IMR-90 (cell line): ENCODE measurements at regions not wholly inside any gene's neighbourhood (a gene's known extent, or its start where the extent isn't known, plus 50 kb on each side); places are given as distances from the start of the nearest gene placed in this dataset.

Experiments
- ATAC-seq: fragments of 200-7000 bp; cut with Tn5 transposase; 2 replicates; pipeline ENCODE4 v1.9.1; 2020; ENCODE audit warnings: low read depth, mild to moderate bottlenecking, moderate library complexity
- BruUV-seq: library from RNA; stranded (reverse); fragments of 400-500 nt; replicated peaks from 2 replicates; lab custom pipeline; 2021; lab: Mats Ljungman, UMichigan
- CTCF ChIA-PET: fragments of 300-600 bp; formaldehyde crosslinking; extraction: SDS; loops from one replicate; lab custom pipeline; 2021; ENCODE audit warnings: antibody characterized with exemption; lab: Yijun Ruan, JAX
- POLR2A ChIA-PET: fragments of 300-600 bp; sonication (Branson Sonifier 250); formaldehyde crosslinking; loops from one replicate; lab custom pipeline; 2022; ENCODE audit warnings: antibody characterized with exemption; ENCODE audit not compliant: unreplicated experiment; lab: Charles Lee
- DNase-seq: peaks from one replicate; pipeline ENCODE4 v3.0.0; 2013
- H2AFZ ChIP-seq: replicated peaks from 2 replicates; pipeline ENCODE3; 2013; ENCODE audit warnings: low read length, mild to moderate bottlenecking; ENCODE audit not compliant: poor library complexity
- H2AK5ac ChIP-seq: 2 replicates; pipeline ENCODE4 v1.6.1; 2013; ENCODE audit warnings: low read depth, low read length, inconsistent platforms
- H2AK9ac ChIP-seq: replicated peaks from 2 replicates; pipeline ENCODE3; 2013; ENCODE audit warnings: mild to moderate bottlenecking, low read depth, low read length, moderate library complexity; ENCODE audit not compliant: poor library complexity
- H2BK120ac ChIP-seq: 2 replicates; pipeline ENCODE4 v1.6.1; 2013; ENCODE audit warnings: low read depth, low read length, inconsistent platforms
- H2BK15ac ChIP-seq: 3 replicates; pipeline ENCODE4 v1.6.1; 2013; ENCODE audit warnings: low read depth, low read length, inconsistent platforms
- H2BK20ac ChIP-seq: 2 replicates; pipeline ENCODE4 v1.6.1; 2013; ENCODE audit warnings: low read depth, mild to moderate bottlenecking, inconsistent platforms, low read length, moderate library complexity
- H2BK5ac ChIP-seq: 2 replicates; pipeline ENCODE4 v1.6.1; 2013; ENCODE audit warnings: mild to moderate bottlenecking, low read depth, low read length, inconsistent platforms; ENCODE audit not compliant: poor library complexity, severe bottlenecking
- H3K14ac ChIP-seq: replicated peaks from 2 replicates; pipeline ENCODE4 v1.6.1; 2013; ENCODE audit warnings: low read depth, low read length, inconsistent platforms
- H3K18ac ChIP-seq: 2 replicates; pipeline ENCODE4 v1.6.1; 2013; ENCODE audit warnings: low read depth, low read length, control low read depth
- H3K23ac ChIP-seq: 2 replicates; pipeline ENCODE4 v1.6.1; 2013; ENCODE audit warnings: low read depth, low read length, inconsistent platforms
- H3K27ac ChIP-seq: 2 replicates; pipeline ENCODE4 v1.5.1; 2013; ENCODE audit warnings: mild to moderate bottlenecking, control low read depth, low read length; ENCODE audit not compliant: insufficient read depth
- H3K27me3 ChIP-seq: 2 replicates; pipeline ENCODE4 v1.6.1; 2013; ENCODE audit warnings: low read length; ENCODE audit not compliant: control insufficient read depth, insufficient read depth
- H3K36me3 ChIP-seq: 2 replicates; pipeline ENCODE4 v1.6.1; 2013; ENCODE audit warnings: low read length, mixed read lengths; ENCODE audit not compliant: control insufficient read depth, insufficient read depth
- H3K4ac ChIP-seq: 2 replicates; pipeline ENCODE4 v1.6.1; 2013; ENCODE audit warnings: low read depth, low read length, inconsistent platforms
- H3K4me1 ChIP-seq: 2 replicates; pipeline ENCODE4 v1.6.1; 2013; ENCODE audit warnings: low read length, mixed read lengths; ENCODE audit not compliant: control insufficient read depth, insufficient read depth
- H3K4me2 ChIP-seq: 2 replicates; pipeline ENCODE4 v1.6.1; 2013; ENCODE audit warnings: low read depth, mild to moderate bottlenecking, control low read depth, low read length, moderate library complexity
- H3K4me3 ChIP-seq: 2 replicates; pipeline ENCODE4 v1.5.1; 2013; ENCODE audit warnings: low read depth, mild to moderate bottlenecking, control low read depth, low read length, moderate library complexity; ENCODE audit not compliant: insufficient read depth
- H3K56ac ChIP-seq: 2 replicates; pipeline ENCODE4 v1.6.1; 2013; ENCODE audit warnings: low read length, inconsistent platforms; ENCODE audit not compliant: insufficient read depth; ENCODE audit errors: extremely low read depth
- H3K79me1 ChIP-seq, 2 experiments: 2 replicates each; pipeline ENCODE4 v1.6.1; 2013; ENCODE audit warnings: low read length in 2 of 2, inconsistent platforms in 1 of 2, low read depth in 1 of 2
- H3K9ac ChIP-seq: 2 replicates; pipeline ENCODE4 v1.6.1; 2013; ENCODE audit warnings: low read depth, low read length, control low read depth
- H3K9me1 ChIP-seq: 2 replicates; pipeline ENCODE4 v1.6.1; 2013; ENCODE audit warnings: low read length, inconsistent platforms; ENCODE audit not compliant: insufficient read depth
- H3K9me3 ChIP-seq: 2 replicates; pipeline ENCODE4 v1.6.1; 2013; ENCODE audit warnings: low read length; ENCODE audit not compliant: control insufficient read depth, insufficient read depth
- H4K20me1 ChIP-seq: 2 replicates; pipeline ENCODE4 v1.6.1; 2013; ENCODE audit warnings: low read length, inconsistent platforms; ENCODE audit not compliant: insufficient read depth
- H4K5ac ChIP-seq: 2 replicates; pipeline ENCODE4 v1.6.1; 2013; ENCODE audit warnings: mild to moderate bottlenecking, low read depth, low read length, control low read depth
- H4K8ac ChIP-seq, 2 experiments: 2 replicates each; pipeline ENCODE4 v1.6.1; 2013; ENCODE audit warnings: low read depth in 2 of 2, low read length in 2 of 2, control low read depth in 1 of 2, inconsistent platforms in 1 of 2
- H4K91ac ChIP-seq: 2 replicates; pipeline ENCODE4 v1.6.1; 2013; ENCODE audit warnings: low read depth, low read length, inconsistent platforms; ENCODE audit not compliant: insufficient read depth
- BHLHE40 ChIP-seq: fragments of 150-350 bp; IDR thresholded peaks from 2 replicates; pipeline ENCODE4 v1.6.1; 2016; ENCODE audit warnings: mild to moderate bottlenecking, low read depth, low read length
- CEBPB ChIP-seq: IDR thresholded peaks from 2 replicates; pipeline ENCODE4 v1.6.1; 2012; ENCODE audit warnings: low read depth, low read length, improper control_type of control experiment
- CHD1 ChIP-seq: IDR thresholded peaks from 2 replicates; pipeline ENCODE4 v1.6.1; 2012; ENCODE audit warnings: low read depth, low read length, improper control_type of control experiment
- FOS ChIP-seq: fragments of 150-350 bp; IDR thresholded peaks from 2 replicates; pipeline ENCODE4 v1.6.1; 2016; ENCODE audit warnings: low read depth, low read length
- MAZ ChIP-seq: IDR thresholded peaks from 2 replicates; pipeline ENCODE4 v1.6.1; 2012; ENCODE audit warnings: low read depth, mild to moderate bottlenecking, low read length, improper control_type of control experiment, moderate library complexity, borderline replicate concordance
- MXI1 ChIP-seq: IDR thresholded peaks from 2 replicates; pipeline ENCODE4 v1.6.1; 2012; ENCODE audit warnings: low read depth, mild to moderate bottlenecking, low read length, moderate library complexity, borderline replicate concordance
- NFE2L2 ChIP-seq: fragments of 150-350 bp; IDR thresholded peaks from 2 replicates; pipeline ENCODE4 v1.6.1; 2016; ENCODE audit warnings: low read depth, mild to moderate bottlenecking, low read length
- RAD21 ChIP-seq: IDR thresholded peaks from 2 replicates; pipeline ENCODE4 v1.6.1; 2012; ENCODE audit warnings: low read length, improper control_type of control experiment
- RCOR1 ChIP-seq: IDR thresholded peaks from 2 replicates; pipeline ENCODE4 v1.6.1; 2012; ENCODE audit warnings: mild to moderate bottlenecking, low read length, improper control_type of control experiment; ENCODE audit not compliant: insufficient replicate concordance
- RFX5 ChIP-seq: IDR thresholded peaks from 2 replicates; pipeline ENCODE4 v1.8.0; 2012; ENCODE audit warnings: low read depth, mild to moderate bottlenecking, low read length, moderate library complexity
- WGBS, 2 experiments: methylation state at CpG; one replicate each; pipeline versions ENCODE4 v1.1.5 to v1.1.7; 2013; ENCODE audit warnings: missing lambda C conversion rate in 2 of 2; ENCODE audit not compliant: insufficient read length in 1 of 2; ENCODE audit errors: extremely low coverage in 2 of 2; 5-methylcytosine and 5-hydroxymethylcytosine counted together
- dilution Hi-C: fragments of 300-500 bp; cut with HindIII; formaldehyde crosslinking; loops from one replicate; pipeline ENCODE4 v1.14.3; 2018; ENCODE audit warnings: low sequenced_read_pairs; ENCODE audit not compliant: unreplicated experiment
- in situ Hi-C: fragments of 300-500 bp; cut with MboI; formaldehyde crosslinking; loops from 3 replicates; pipeline ENCODE4 v1.14.3; 2019; ENCODE audit warnings: low sequenced_read_pairs, inconsistent platforms, mixed read lengths
- intact Hi-C: fragments of 100-400 bp; cut with micrococcal nuclease; formaldehyde crosslinking; loops from 2 replicates; pipeline ENCODE4 v1.10.0; 2022
- TF ChIP-seq, protein P1 (sequence below): fragments of 150-350 bp; IDR thresholded peaks from 2 replicates; pipeline ENCODE4 v1.6.1; 2016; ENCODE audit warnings: low read depth, mild to moderate bottlenecking, low read length, moderate library complexity, borderline replicate concordance
- TF ChIP-seq, protein P2 (sequence below): fragments of 150-350 bp; IDR thresholded peaks from 2 replicates; pipeline ENCODE4 v1.6.1; 2017; ENCODE audit warnings: mild to moderate bottlenecking, antibody characterized with exemption, low read length, low read depth
- TF ChIP-seq, protein P3 (sequence below): conservative IDR thresholded peaks from 2 replicates; pipeline ENCODE4 v1.5.1; 2012; ENCODE audit warnings: mild to moderate bottlenecking, low read depth, low read length, improper control_type of control experiment

- DNase-seq, result no peak
- no TSS peak for BruUV-seq
- Histone ChIP-seq H3K9me3 (no peaks in the 10 kb centered on the region; the same call in 1 of the 2 replicates), H3K36me3 (no peaks in the 10 kb centered on the region), H3K27ac (no peak overlapping the region), H2BK5ac (no peak overlapping the region), H3K4ac (no peak overlapping the region), H3K4me2 (no peak overlapping the region), H3K4me1 (no peaks in the 10 kb centered on the region), H3K79me1 (no peaks in the 10 kb centered on the region), H4K5ac (no peak overlapping the region), H3K56ac (no peak overlapping the region), H2BK15ac (no peak overlapping the region), H2BK20ac (no peak overlapping the region), H2AK9ac (no peak overlapping the region), H3K14ac (no peak overlapping the region), H4K91ac (no peak overlapping the region), H3K23ac (no peak overlapping the region), H4K8ac (no peak overlapping the region), H2BK120ac (no peak overlapping the region), H4K20me1 (no peaks in the 10 kb centered on the region), H3K27me3 (no peaks in the 10 kb centered on the region), H3K18ac (no peak overlapping the region), H3K4me3 (no peak overlapping the region), H2AFZ (no peak overlapping the region), H2AK5ac (no peak overlapping the region), H3K9ac (no peak overlapping the region), H3K9me1 (no peaks in the 10 kb centered on the region)
- no peak for TF ChIP-seq MXI1
- TF ChIP-seq FOS, result no peak
- TF ChIP-seq RFX5, result no peak
- TF ChIP-seq, protein P1, sequence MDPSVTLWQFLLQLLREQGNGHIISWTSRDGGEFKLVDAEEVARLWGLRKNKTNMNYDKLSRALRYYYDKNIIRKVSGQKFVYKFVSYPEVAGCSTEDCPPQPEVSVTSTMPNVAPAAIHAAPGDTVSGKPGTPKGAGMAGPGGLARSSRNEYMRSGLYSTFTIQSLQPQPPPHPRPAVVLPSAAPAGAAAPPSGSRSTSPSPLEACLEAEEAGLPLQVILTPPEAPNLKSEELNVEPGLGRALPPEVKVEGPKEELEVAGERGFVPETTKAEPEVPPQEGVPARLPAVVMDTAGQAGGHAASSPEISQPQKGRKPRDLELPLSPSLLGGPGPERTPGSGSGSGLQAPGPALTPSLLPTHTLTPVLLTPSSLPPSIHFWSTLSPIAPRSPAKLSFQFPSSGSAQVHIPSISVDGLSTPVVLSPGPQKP, result no peak
- TF ChIP-seq BHLHE40, result no peak
- TF ChIP-seq, protein P2, sequence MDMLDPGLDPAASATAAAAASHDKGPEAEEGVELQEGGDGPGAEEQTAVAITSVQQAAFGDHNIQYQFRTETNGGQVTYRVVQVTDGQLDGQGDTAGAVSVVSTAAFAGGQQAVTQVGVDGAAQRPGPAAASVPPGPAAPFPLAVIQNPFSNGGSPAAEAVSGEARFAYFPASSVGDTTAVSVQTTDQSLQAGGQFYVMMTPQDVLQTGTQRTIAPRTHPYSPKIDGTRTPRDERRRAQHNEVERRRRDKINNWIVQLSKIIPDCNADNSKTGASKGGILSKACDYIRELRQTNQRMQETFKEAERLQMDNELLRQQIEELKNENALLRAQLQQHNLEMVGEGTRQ, result no peak
- TF ChIP-seq, protein P3, sequence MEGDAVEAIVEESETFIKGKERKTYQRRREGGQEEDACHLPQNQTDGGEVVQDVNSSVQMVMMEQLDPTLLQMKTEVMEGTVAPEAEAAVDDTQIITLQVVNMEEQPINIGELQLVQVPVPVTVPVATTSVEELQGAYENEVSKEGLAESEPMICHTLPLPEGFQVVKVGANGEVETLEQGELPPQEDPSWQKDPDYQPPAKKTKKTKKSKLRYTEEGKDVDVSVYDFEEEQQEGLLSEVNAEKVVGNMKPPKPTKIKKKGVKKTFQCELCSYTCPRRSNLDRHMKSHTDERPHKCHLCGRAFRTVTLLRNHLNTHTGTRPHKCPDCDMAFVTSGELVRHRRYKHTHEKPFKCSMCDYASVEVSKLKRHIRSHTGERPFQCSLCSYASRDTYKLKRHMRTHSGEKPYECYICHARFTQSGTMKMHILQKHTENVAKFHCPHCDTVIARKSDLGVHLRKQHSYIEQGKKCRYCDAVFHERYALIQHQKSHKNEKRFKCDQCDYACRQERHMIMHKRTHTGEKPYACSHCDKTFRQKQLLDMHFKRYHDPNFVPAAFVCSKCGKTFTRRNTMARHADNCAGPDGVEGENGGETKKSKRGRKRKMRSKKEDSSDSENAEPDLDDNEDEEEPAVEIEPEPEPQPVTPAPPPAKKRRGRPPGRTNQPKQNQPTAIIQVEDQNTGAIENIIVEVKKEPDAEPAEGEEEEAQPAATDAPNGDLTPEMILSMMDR, result no peak
- TF ChIP-seq NFE2L2, result no peak
- no peak for TF ChIP-seq RAD21
- TF ChIP-seq CEBPB, result no peak
- TF ChIP-seq CHD1, result no peak
- TF ChIP-seq MAZ, result no peak
- no peak for TF ChIP-seq RCOR1
- no peak for ATAC-seq
- ChIA-PET CTCF (no interaction called here), POLR2A (no interaction called here)
- dilution Hi-C loops, result no loop called here
- no CpG with 5 or more reads among the region's 3 CpGs for WGBS, 2 experiments
- intact Hi-C loops, result no loop called here
- in situ Hi-C loops, result no loop called here
Measured at GRCh38 chr9:13734601-13735000, 455.1 kb upstream of the MPDZ start.
